Panc1 (cell line): ENCODE measurements at regions not wholly inside any gene's neighbourhood (a gene's known extent, or its start where the extent isn't known, plus 50 kb on each side); places are given as distances from the start of the nearest gene placed in this dataset.

Experiments used
- CTCF ChIP-seq: fragments of 450-650 bp; IDR thresholded peaks from 2 replicates; pipeline ENCODE4 v1.5.1; 2017; ENCODE audit warnings: mild to moderate bottlenecking
- SIN3A ChIP-seq: IDR thresholded peaks from 2 replicates; pipeline ENCODE4 v1.6.1; 2012; ENCODE audit warnings: low read depth, mild to moderate bottlenecking, low read length, moderate library complexity, borderline replicate concordance; ENCODE audit not compliant: insufficient read depth

GRCh38 chr2:126531029-126531428 is 124.9 kb upstream of the GYPC start:
- TF ChIP-seq CTCF (no peak), SIN3A (no peak)
